A673 (cell line): ENCODE measurements at regions not wholly inside any gene's neighbourhood (a gene's known extent, or its start where the extent isn't known, plus 50 kb on each side); places are given as distances from the start of the nearest gene placed in this dataset.

Source experiments
- EZH2 ChIP-seq: fragments of 200-600 bp; sonication (generic); IDR thresholded peaks from 2 replicates; pipeline ENCODE4 v1.6.1; 2017; ENCODE audit warnings: borderline replicate concordance, low read depth, mild to moderate bottlenecking, mixed read lengths, antibody characterized with exemption, low read length; ENCODE audit not compliant: poor library complexity, severe bottlenecking
- TF ChIP-seq, protein P1 (sequence below): fragments of 300-800, 200-600 bp; sonication (generic); conservative IDR thresholded peaks from 2 replicates; pipeline ENCODE4 v1.5.1; 2017; ENCODE audit warnings: low read depth, mild to moderate bottlenecking, antibody characterized with exemption, low read length, moderate library complexity, mixed read lengths

DNA sequence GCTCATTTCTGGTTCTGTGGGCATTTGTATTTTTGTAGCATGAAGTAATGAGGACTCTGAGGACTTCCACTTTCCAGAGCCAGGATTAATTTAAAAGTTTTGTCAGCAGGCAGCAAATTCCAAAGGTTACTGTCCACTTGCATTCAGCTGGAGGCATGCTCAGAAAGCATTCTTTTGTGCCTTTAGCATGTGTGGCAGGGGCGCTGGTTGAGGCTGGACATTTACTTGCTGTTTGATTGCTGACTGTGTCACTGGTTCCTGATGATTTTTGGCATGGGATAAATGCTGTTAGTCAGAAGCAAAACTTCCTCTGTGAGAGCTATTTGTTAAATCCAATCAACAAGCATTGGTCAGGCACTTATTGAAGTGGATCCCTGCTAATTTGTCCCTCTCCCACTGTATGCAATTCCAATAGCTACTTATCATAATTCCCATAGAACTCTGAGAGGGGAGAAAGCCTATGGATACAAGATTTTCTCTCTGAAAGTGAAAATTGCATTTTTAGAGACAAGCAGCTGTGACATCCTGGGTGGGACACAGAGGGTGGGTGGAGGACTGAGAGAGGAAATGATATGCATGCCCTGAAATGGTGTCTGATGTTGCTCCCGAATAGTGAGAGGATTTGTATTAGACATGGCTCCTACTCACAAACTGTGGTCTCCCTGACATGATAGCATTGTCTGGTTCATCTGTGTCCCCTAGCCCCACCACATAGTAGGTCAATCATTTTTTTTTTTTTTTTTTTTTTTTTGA is 161.2 kb upstream of the WDR11 start:
- TF ChIP-seq, protein P1, sequence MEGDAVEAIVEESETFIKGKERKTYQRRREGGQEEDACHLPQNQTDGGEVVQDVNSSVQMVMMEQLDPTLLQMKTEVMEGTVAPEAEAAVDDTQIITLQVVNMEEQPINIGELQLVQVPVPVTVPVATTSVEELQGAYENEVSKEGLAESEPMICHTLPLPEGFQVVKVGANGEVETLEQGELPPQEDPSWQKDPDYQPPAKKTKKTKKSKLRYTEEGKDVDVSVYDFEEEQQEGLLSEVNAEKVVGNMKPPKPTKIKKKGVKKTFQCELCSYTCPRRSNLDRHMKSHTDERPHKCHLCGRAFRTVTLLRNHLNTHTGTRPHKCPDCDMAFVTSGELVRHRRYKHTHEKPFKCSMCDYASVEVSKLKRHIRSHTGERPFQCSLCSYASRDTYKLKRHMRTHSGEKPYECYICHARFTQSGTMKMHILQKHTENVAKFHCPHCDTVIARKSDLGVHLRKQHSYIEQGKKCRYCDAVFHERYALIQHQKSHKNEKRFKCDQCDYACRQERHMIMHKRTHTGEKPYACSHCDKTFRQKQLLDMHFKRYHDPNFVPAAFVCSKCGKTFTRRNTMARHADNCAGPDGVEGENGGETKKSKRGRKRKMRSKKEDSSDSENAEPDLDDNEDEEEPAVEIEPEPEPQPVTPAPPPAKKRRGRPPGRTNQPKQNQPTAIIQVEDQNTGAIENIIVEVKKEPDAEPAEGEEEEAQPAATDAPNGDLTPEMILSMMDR, result no peak
- TF ChIP-seq EZH2, result no peak
